BE2C (cell line): ENCODE measurements at regions not wholly inside any gene's neighbourhood (a gene's known extent, or its start where the extent isn't known, plus 50 kb on each side); places are given as distances from the start of the nearest gene placed in this dataset.

ENCODE experiments used
- DNase-seq: peaks from one replicate; pipeline ENCODE4 v3.0.0-alpha.2; 2020
- H3K27me3 ChIP-seq: fragments of 250-450 bp; sonication (Bioruptor Pico); 2 replicates; pipeline ENCODE4 v1.5.1; 2020; ENCODE audit warnings: mild to moderate bottlenecking
- H3K36me3 ChIP-seq: fragments of 250-450 bp; sonication (Bioruptor Pico); 2 replicates; pipeline ENCODE4 v1.5.1; 2020; ENCODE audit warnings: mild to moderate bottlenecking
- H3K4me1 ChIP-seq: fragments of 250-450 bp; sonication (Bioruptor Pico); 2 replicates; pipeline ENCODE4 v1.5.1; 2020
- H3K4me3 ChIP-seq: 2 replicates; pipeline ENCODE4 v1.5.1; 2011; ENCODE audit warnings: low read depth, low read length
- H3K9me3 ChIP-seq: fragments of 250-450 bp; sonication (Bioruptor Pico); 2 replicates; pipeline ENCODE4 v1.5.1; 2020
- TF ChIP-seq, protein P1 (sequence below): IDR thresholded peaks from 2 replicates; pipeline ENCODE4 v1.5.1; 2012; ENCODE audit warnings: mild to moderate bottlenecking, low read depth, low read length

DNA sequence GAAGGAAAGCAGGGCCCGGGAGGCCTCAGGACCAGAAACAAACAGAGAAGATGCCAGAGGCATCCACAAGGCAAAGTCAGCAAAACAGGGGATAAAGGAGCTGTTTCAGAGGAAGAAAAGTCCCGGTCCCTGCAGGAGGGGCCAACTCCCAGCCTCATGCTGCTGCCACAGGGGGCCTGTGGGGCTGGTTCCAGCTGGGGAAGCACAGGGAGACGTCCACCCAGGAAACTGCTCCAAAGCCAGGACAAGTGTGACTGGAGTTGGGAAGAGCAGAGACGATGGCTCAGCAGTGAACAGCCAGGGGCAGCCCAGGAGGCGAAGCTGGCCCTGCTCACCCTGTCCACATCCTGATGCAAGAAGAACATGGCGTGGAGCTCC, 454.4 kb downstream of the BRD1 start:
- Histone ChIP-seq H3K9me3 (no peaks in the 10 kb centered on the region; the same call in 1 of the 2 replicates), H3K4me3 (no peak overlapping the region), H3K27me3 (no peaks in the 10 kb centered on the region), H3K36me3 (no peaks in the 10 kb centered on the region), H3K4me1 (no peaks in the 10 kb centered on the region)
- no peak for DNase-seq
- TF ChIP-seq, protein P1, sequence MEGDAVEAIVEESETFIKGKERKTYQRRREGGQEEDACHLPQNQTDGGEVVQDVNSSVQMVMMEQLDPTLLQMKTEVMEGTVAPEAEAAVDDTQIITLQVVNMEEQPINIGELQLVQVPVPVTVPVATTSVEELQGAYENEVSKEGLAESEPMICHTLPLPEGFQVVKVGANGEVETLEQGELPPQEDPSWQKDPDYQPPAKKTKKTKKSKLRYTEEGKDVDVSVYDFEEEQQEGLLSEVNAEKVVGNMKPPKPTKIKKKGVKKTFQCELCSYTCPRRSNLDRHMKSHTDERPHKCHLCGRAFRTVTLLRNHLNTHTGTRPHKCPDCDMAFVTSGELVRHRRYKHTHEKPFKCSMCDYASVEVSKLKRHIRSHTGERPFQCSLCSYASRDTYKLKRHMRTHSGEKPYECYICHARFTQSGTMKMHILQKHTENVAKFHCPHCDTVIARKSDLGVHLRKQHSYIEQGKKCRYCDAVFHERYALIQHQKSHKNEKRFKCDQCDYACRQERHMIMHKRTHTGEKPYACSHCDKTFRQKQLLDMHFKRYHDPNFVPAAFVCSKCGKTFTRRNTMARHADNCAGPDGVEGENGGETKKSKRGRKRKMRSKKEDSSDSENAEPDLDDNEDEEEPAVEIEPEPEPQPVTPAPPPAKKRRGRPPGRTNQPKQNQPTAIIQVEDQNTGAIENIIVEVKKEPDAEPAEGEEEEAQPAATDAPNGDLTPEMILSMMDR, result no peak

DNA sequence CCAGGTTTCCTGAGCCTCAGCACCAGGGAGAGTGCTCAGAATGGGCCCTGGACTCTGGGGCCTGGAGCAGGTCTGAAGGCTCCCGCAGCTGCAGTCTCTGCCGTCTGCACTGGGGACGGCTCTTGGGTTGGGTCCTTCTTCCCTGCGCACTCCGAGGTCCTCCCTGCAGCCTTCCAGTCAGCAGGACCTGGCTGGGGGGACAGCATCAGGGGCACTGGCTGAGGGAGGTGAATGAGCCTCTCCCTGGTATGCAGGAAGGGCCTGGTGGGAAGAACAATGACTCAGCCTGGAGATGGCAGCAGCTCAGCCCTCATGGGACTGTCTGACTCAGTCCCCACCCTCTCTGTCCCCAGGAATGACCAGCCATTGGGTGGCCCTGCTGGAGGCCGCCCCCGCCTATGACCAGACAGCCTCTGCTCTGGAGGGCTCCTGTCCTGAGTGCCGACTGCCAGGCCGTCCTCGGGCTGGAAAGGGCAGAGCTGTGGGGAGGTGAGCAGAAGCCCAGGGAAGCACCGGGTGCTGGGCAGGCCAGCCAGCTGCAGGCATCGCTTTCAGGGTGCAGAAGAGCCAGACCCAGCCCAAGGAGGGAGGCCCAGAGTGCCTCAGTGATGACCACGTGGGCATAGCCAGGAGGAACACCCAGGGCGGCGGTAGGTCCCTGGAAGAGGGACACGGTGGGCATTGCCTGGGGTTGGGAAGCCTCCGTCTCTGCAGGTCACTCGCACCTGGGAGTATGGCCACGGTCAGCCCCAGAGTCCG, 455.0 kb downstream of the BRD1 start:
- Histone ChIP-seq H3K4me1 (no peaks in the 10 kb centered on the region), H3K4me3 (no peak overlapping the region), H3K36me3 (no peaks in the 10 kb centered on the region), H3K27me3 (no peaks in the 10 kb centered on the region), H3K9me3 (no peaks in the 10 kb centered on the region; the same call in 1 of the 2 replicates)
- DNase-seq, result peak; percentile 30
- TF ChIP-seq, protein P1, result no peak

DNA sequence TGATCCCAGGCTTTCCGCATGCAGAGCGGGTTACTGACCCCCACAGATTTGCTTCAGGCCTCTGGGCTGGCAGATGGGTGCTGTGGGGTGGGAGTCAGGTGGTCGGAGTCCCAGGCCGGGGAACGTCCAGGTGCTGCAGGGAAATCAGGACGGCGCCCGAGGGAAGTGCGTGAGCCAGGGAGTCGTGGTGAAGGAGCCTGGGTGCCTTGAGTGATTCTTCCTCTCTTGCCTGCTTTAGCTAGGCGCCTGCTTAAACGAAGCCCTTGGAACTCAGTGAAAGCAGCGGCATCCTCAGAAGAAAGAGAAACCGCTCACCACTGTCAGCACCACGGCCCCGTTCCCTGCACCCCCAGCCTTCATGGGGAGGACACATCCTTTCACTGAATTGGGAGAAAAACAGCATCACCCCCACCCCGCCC, 455.6 kb downstream of the BRD1 start:
- no peak overlapping the region for H3K4me3 ChIP-seq
- TF ChIP-seq, protein P1, result no peak
- H3K4me1 ChIP-seq, result no peaks in the 10 kb centered on the region
- H3K9me3 ChIP-seq, result no peaks in the 10 kb centered on the region; the same call in 1 of the 2 replicates
- no peaks in the 10 kb centered on the region for H3K36me3 ChIP-seq
- no peaks in the 10 kb centered on the region for H3K27me3 ChIP-seq
- no peak for DNase-seq

DNA sequence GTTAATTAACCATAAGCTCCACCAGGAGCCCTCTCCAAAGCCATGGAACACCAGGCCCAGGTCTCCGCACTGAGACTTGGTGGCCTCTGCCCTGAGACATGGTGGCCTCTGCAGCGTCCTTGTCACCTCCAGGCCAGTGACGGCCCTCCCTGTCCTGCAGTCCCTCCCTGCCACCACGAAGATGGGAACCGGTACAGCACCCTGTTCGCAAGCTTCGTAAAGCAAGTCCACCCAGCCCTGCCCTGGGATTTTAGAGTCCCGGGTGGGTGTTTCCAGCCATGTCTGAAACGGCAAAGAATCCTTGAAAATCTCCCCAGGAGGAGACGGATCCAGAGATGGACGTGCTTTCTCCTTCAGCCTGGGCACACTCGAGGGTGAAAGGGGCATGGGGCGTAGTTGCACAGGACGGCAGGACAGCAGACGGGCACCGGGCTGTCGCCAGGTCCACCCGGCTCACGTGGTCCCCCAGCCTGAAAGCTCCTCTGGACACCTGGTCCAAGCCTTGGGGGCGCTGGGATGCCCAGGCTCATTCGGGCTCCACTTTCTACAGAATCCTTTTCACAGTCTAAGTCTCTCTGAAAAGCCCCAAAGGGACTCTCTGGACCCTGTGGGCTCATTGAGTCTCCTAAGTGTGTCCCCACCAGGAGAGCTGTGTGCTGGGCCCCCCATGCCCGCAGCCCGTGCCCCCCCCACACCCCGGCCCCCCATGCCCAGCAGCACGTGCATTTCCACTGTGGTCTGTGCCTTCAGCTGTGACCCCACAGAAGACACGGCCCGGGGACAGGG, 456.2 kb downstream of the BRD1 start:
- DNase-seq, result no peak
- Histone ChIP-seq H3K4me3 (no peak overlapping the region), H3K9me3 (no peaks in the 10 kb centered on the region; the same call in 1 of the 2 replicates), H3K4me1 (no peaks in the 10 kb centered on the region), H3K27me3 (no peaks in the 10 kb centered on the region), H3K36me3 (no peaks in the 10 kb centered on the region)
- TF ChIP-seq, protein P1, result no peak

DNA sequence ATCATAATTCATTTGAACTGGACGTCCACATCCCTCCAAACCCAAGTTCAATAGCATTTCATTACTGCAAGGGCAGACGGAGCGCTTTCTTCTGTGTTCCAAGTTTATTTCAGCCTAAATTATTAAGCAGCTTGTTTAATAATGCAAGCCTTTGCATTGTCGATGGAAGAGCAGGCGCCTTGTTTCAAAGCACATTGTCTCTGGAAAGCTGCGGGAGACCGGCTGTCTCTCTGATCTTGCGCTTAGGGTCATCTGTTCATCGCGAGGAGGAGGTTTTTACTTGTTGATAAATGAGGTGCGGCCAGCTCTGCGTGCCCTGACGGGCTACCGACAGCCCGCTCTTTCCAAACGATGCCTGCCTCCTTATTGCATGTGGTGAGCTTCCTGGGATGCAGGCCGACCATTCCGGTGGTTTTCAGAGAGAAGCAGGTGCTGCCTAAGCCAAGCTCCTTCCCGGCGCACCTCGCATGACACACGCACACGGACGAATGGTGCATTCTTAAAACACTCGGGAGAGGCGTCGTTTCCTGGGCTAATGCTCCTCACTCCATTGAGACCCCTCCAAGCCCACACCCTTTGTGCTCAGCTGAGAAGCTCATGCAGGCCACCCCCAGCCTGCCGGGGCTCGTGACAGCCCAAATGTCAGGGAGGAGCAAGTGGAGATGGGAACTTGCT, 456.9 kb downstream of the BRD1 start:
- no peaks in the 10 kb centered on the region for H3K4me1 ChIP-seq
- H3K9me3 ChIP-seq, result no peaks in the 10 kb centered on the region; the same call in 1 of the 2 replicates
- H3K36me3 ChIP-seq, result no peaks in the 10 kb centered on the region
- DNase-seq, result no peak
- no peak overlapping the region for H3K4me3 ChIP-seq
- no peaks in the 10 kb centered on the region for H3K27me3 ChIP-seq
- TF ChIP-seq, protein P1, result no peak
